Neuron (in vitro differentiated cells): ENCODE measurements at regions not wholly inside any gene's neighbourhood (a gene's known extent, or its start where the extent isn't known, plus 50 kb on each side); places are given as distances from the start of the nearest gene placed in this dataset.

Experiments
- H2AFZ ChIP-seq: one replicate; pipeline ENCODE4 v1.6.1; 2013; ENCODE audit warnings: low read depth, mild to moderate bottlenecking, inconsistent platforms, low read length, moderate library complexity
- H3K27me3 ChIP-seq: one replicate; pipeline ENCODE4 v1.6.1; 2013; ENCODE audit warnings: low read length; ENCODE audit not compliant: insufficient read depth
- H3K36me3 ChIP-seq: one replicate; pipeline ENCODE4 v1.6.1; 2013; ENCODE audit warnings: low read length; ENCODE audit not compliant: insufficient read depth
- H3K4me1 ChIP-seq: one replicate; pipeline ENCODE4 v1.6.1; 2013; ENCODE audit warnings: low read length; ENCODE audit not compliant: insufficient read depth
- H3K4me3 ChIP-seq: 2 replicates; pipeline ENCODE4 v1.5.1; 2013; ENCODE audit warnings: mild to moderate bottlenecking, low read length, moderate library complexity
- H3K9me3 ChIP-seq: one replicate; pipeline ENCODE4 v1.6.1; 2013; ENCODE audit warnings: low read length

DNA sequence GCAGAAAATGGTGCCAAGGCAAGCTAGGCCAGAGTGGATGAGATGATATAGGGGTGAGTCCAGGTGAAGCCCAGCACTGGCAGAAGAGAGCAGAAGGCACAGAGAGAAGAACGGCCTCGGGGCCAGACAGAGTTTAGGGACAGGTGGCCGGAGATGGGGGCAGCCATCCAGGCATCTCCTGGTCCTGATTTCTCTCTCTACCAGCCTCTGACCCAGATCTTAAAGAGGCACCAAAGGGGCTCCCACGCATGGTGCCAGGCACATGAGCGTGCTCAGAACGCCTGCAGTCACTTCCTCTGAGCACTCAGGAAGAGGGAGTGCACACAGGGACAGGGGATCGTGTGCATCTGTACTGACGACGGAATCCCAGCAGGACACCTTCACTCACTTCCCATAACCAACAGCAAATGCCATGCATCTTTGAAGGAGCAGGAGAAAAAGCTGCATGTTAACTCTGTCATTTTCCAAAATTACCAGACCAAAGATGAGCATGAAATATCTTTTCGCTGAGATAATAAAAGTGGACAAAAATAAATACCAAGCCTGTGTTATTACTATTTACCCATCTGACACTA is 427.8 kb upstream of the MYT1L start:
- Histone ChIP-seq H3K4me3 (no peak overlapping the region), H3K36me3 (no peaks in the 10 kb centered on the region), H3K27me3 (no peaks in the 10 kb centered on the region), H3K4me1 (no peaks in the 10 kb centered on the region), H3K9me3 (no peaks in the 10 kb centered on the region), H2AFZ (no peak overlapping the region)

DNA sequence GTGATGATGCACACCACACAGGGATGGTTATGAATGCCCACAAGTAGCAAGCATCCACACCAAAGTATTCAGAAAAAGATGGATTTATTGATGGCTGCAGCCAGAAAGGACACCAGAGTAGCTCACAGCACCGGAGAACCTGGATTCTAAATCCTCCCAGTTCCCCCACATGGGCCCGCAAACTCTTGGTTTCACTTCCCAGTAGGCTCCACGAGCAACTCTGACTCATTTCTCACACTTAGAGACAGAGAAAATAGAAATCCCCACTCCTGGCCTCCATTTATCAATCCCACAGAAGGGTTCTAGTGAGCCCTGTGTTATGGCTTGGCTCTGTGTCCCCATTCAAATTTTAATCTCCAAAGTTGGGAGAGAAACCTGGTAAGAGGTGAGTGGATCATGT is 426.7 kb upstream of the MYT1L start:
- Histone ChIP-seq H3K4me3 (no peak overlapping the region), H3K9me3 (no peaks in the 10 kb centered on the region), H3K36me3 (no peaks in the 10 kb centered on the region), H3K27me3 (no peaks in the 10 kb centered on the region), H3K4me1 (no peaks in the 10 kb centered on the region), H2AFZ (no peak overlapping the region)

DNA sequence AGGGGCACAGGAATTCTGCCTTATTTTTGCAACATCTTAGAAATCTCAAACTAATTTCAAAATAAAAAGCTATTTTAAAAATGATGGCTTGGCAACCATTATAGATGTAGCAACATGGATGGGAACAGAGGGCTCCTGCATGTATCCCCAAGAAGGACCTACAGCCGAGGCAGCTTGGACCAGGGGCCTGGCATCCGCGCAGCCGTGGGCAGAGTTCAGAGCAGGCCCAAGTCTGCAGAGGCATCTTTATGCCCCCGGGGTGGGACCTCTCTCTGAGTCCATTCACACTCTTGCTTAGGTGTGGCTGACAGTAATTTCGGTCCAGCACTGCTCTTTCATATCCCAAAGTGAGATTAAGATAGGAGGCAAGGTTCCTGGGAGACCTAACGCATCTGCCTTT is 425.8 kb upstream of the MYT1L start:
- H3K4me1 ChIP-seq, result no peaks in the 10 kb centered on the region
- H3K9me3 ChIP-seq, result no peaks in the 10 kb centered on the region
- H3K4me3 ChIP-seq, result no peak overlapping the region
- no peak overlapping the region for H2AFZ ChIP-seq
- H3K27me3 ChIP-seq, result no peaks in the 10 kb centered on the region
- no peaks in the 10 kb centered on the region for H3K36me3 ChIP-seq

DNA sequence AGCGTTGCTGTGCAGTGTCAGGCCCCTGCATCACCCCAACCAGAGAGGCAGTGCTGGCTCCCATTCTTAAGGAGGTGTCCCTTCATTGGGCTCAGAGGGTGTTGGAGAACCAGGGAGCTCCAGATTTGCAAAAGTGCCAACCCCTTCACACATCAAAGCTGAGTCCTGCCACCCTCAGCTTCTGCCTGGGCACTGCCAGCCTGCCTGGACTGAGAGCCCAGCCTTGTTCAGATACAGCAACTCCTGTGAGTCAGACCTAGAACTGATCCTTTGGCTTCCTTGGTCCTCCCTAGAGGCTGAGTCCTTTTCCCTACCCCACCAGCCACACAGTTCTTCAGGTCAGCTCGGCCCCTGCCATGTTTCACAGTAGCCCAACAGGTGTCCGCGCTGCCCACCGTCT is 424.9 kb upstream of the MYT1L start:
- H3K9me3 ChIP-seq, result no peaks in the 10 kb centered on the region
- no peak overlapping the region for H3K4me3 ChIP-seq
- H3K36me3 ChIP-seq, result no peaks in the 10 kb centered on the region

DNA sequence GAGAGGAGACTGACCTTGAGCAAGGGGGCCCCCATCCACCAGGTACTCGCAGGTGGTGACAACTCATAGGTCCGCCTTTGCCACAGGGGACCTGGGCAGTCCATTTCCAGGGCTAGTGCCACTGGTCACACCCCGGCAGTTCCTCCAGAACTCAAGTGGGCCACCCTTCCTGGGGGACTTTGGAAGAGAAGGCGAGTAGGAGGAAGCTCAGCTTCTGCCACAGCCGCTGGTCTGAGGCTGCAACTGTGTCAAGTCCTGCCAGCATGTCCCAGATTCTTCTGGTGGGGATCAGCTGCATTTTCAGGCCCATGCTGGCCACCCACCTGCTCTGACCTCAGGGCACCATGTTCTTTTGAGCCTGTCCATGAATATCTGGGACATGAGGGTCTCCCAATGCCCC is 423.9 kb upstream of the MYT1L start:
- Histone ChIP-seq H3K36me3 (no peaks in the 10 kb centered on the region), H3K27me3 (no peaks in the 10 kb centered on the region), H3K9me3 (no peaks in the 10 kb centered on the region), H3K4me1 (no peaks in the 10 kb centered on the region), H2AFZ (no peak overlapping the region), H3K4me3 (no peak overlapping the region)

More for the DNA sequence above, 424.9 kb upstream of the MYT1L start:
- H3K27me3 ChIP-seq, result no peaks in the 10 kb centered on the region
- H2AFZ ChIP-seq, result no peak overlapping the region
- H3K4me1 ChIP-seq, result no peaks in the 10 kb centered on the region

DNA sequence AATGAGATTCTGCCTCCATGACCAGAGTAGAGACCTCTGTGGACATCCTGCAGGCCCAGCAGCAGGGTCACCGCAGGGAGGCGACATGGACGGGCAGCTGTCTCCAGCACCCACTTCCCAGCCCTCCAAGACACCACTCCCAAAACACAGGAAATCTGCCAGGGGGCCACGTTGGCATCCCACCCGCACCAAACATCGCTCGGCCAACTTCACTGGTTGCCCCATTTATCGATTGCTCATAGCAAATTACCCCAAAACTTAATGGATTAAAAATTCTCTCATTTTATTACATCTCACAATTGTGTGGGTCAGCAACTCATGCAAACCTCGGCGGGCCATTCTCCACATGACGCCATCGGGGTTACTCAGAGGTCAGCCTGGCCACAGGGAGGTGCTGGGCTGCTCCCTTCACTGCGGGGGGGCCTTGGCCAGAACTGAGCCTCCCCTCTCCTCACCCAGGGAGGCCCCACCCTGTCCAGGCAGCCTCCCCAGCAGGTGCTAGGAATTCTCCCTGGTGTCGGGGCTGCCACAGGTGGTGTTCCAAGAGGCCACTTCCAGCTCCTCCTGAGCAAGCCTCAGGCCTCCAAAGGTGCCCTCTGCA is 420.7 kb upstream of the MYT1L start:
- Histone ChIP-seq H3K36me3 (no peaks in the 10 kb centered on the region), H3K9me3 (no peaks in the 10 kb centered on the region), H3K4me3 (no peak overlapping the region), H3K27me3 (no peaks in the 10 kb centered on the region), H2AFZ (no peak overlapping the region), H3K4me1 (no peaks in the 10 kb centered on the region)

DNA sequence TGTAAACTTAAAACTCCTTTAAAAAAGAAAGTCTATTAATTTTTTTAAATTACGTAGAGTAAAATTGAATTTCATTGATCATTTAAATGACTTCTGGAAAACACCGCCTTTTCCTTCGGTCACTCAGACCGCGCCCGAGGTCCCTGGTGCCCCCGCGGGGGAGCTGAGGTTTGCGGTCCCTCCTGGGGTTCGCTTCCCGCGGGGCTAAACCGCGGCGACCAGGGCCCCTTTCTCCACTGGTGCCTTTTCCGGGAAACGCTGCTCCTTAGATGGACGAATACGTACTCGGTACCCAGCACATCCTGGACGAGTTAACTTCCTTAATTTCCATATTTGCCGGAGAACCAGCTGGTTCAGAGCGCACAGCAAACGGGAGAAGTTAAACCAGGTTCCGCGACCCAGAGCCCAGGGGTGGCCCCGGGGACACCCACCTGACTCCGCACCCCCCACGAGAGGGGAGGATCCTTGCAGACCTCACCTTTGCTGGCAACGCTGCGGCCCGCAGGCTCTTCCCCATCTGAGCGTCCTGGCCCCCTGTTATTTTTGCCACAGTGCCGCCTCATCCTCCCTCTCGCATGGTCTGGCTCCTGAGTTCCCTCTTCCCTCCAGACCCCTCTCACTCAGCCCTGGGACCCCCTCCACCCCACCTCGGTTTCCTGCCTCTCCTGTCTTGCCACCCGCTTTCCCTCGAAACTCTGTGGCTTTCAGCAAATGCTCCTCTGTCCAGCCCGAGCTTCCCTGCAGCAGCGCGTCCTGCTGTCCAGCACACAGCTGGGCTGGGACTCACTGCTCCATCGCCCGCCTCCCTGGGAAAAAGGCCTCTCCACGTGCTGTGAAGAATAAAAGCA is 420.0 kb upstream of the MYT1L start:
- Histone ChIP-seq H3K36me3 (no peaks in the 10 kb centered on the region), H3K27me3 (no peaks in the 10 kb centered on the region), H3K4me1 (no peaks in the 10 kb centered on the region), H2AFZ (no peak overlapping the region), H3K9me3 (no peaks in the 10 kb centered on the region), H3K4me3 (no peak overlapping the region)

DNA sequence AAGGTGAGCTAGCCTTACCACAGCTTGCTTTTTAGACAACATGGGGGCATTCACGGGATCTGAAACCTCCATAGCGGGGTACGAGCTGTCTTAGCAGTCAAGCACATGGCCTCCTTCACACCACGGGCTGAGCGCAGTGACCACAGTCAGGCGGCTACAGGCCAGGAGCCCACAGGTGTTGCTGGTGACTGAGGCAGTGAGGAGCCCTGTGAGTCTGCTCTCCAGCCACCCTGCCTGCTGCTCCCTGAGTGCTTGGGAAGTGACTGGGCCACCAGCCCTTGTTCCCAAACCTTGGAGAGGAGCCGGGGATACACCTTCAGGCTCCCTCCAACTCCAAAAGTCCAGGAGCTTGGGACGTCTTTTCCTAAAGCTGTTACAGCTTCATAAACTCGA is 418.1 kb upstream of the MYT1L start:
- Histone ChIP-seq H3K4me1 (no peaks in the 10 kb centered on the region), H3K9me3 (no peaks in the 10 kb centered on the region), H3K4me3 (no peak overlapping the region), H3K27me3 (no peaks in the 10 kb centered on the region), H2AFZ (no peak overlapping the region), H3K36me3 (no peaks in the 10 kb centered on the region)

DNA sequence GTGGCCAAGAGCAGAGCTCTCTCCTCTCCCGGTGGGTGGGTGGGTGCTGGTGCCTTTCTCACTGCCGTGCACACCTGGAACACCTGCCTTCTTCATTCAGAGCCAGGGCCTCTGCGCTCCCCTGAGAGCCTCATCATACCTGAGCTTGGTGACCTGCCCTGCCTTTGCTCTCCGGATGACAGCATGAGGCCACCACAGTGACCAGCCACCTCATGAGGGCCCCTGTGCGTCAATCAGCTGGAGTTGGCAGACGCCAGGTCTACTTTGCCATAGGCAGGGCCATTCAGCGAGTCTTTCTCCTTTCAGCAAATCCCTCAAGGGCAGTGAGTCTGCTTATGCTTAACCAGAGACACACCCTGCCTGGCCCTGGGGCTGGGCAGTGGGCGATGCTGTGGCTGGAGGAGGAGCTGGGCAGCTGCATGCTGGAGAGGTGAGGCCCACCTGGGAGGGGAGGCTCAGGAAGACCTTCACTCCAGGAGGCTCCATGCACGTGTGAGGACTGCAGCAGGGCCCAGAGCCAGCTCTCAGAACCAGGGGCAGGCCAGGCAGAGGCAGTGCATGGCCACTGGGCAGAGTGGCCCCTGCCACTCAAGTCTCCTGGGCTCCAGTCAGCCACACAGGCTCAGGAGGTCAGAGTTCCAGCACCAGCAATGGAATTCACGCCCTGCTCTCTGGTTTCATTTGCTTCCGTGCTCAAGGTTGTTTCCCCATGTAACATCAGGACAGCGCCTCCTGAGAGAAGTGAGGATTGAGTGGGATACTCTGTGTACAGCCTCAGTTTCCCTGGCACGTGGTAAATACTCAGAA is 417.5 kb upstream of the MYT1L start:
- H3K9me3 ChIP-seq, result no peaks in the 10 kb centered on the region
- H3K4me1 ChIP-seq, result no peaks in the 10 kb centered on the region
- H3K4me3 ChIP-seq, result no peak overlapping the region
- H3K36me3 ChIP-seq, result no peaks in the 10 kb centered on the region
- no peaks in the 10 kb centered on the region for H3K27me3 ChIP-seq
- H2AFZ ChIP-seq, result no peak overlapping the region

DNA sequence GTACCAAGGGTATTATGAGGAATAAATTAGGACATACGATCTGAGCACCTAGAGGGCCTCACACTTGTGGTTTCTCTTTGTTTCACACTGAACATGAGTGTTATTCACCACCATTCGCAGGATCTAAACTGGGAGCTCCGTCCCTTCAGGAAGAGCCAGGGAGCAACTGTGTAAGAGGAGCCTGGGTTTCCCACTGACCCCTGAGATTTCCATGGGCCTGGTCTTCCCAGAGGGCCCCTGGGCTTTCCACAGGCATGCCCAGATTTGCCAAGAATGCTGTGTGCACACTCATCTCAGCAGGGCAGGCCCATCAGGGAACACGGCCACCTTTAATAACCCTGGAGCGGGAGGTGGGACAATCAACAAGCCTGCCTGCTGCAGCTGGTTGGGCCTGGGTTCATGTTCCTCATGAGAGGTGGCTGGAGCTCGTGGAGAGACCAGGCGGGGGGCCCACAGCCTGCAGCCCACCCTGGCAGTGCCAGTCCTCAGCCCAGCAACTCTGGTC is 416.8 kb upstream of the MYT1L start:
- no peaks in the 10 kb centered on the region for H3K27me3 ChIP-seq
- no peaks in the 10 kb centered on the region for H3K4me1 ChIP-seq
- no peaks in the 10 kb centered on the region for H3K36me3 ChIP-seq
- no peaks in the 10 kb centered on the region for H3K9me3 ChIP-seq
- no peak overlapping the region for H3K4me3 ChIP-seq
- no peak overlapping the region for H2AFZ ChIP-seq

DNA sequence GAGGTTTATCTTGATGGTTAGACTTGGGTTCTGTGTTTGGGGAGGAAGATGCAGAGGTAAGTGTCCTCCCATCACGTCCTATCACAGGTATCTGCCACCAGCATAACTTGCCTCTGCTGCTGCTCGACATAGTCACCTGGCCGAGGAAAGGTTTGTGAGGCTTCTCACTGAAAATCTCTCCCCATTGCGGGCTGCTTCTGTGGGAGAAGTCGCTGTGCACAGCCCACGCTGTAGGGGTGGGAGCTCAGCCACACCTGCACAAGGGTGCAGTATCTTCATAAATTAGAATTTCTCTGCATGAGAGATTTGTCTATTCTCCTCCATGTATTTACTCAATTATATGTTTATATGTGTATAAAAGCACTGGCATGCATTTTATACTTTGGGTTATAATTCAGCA is 415.7 kb upstream of the MYT1L start:
- Histone ChIP-seq H3K27me3 (no peaks in the 10 kb centered on the region), H2AFZ (no peak overlapping the region), H3K4me3 (no peak overlapping the region), H3K36me3 (no peaks in the 10 kb centered on the region), H3K4me1 (no peaks in the 10 kb centered on the region), H3K9me3 (no peaks in the 10 kb centered on the region)

DNA sequence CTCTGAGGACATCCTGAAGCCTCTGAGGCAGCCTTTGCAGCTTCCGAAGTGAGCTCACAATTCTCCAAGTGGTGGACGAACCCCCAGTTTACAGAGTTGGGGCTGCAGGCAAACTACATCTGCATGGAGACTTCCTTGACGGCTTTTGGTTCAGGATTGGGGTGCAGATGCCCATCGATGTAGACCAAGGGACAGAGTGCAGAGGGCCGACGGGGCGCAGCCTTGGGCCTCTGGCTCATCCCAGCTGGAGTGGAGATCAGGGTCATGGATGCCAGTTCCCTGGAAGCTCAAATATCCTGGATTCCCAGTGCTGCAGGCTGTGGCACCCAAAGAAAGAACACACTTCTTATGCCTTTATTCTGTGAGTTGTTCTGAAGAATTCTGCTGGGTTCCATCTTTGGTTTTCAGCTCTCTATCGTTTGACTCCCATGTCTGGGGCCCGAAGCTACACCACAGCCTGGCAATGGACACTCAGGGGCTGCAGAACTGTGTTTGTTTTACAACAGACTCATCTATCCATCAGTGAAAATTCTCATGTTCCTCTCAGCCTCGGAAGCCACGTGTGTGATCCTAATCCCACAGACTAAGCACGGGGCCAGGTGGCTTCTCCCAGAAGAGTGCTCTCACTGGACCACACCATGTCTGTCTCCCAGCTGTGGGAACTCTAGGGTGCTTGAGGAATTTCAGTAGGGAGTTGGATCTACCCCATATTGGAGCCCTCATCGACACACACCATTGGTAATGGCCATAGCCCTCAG is 414.1 kb upstream of the MYT1L start:
- no peak overlapping the region for H2AFZ ChIP-seq
- H3K27me3 ChIP-seq, result no peaks in the 10 kb centered on the region
- H3K9me3 ChIP-seq, result no peaks in the 10 kb centered on the region
- H3K36me3 ChIP-seq, result no peaks in the 10 kb centered on the region
- H3K4me1 ChIP-seq, result no peaks in the 10 kb centered on the region
- no peak overlapping the region for H3K4me3 ChIP-seq
